Neural cell (in vitro differentiated cells): ENCODE measurements at regions not wholly inside any gene's neighbourhood (a gene's known extent, or its start where the extent isn't known, plus 50 kb on each side); places are given as distances from the start of the nearest gene placed in this dataset.
"Not testable (repeated sequence)": the region's sequence is repeated elsewhere in the genome, so short reads cannot be mapped to it uniquely, and the experiment has no call there.

ENCODE experiments used
- H2AFZ ChIP-seq: fragments of 200-600, 300-800 bp; sonication (generic), shearing (Covaris generic); 2 replicates; pipeline ENCODE4 v1.6.0; 2014; ENCODE audit warnings: low read depth, mild to moderate bottlenecking, antibody characterized with exemption, low read length, moderate library complexity
- H3F3A ChIP-seq: fragments of 200-600 bp; shearing (Covaris generic); 2 replicates; pipeline ENCODE4 v1.6.1; 2016; ENCODE audit warnings: mild to moderate bottlenecking, moderate library complexity, mixed read lengths, antibody characterized with exemption, low read length; ENCODE audit not compliant: insufficient read depth, poor library complexity, severe bottlenecking
- H3K27ac ChIP-seq: fragments of 200-600, 300-800 bp; sonication (generic), shearing (Covaris generic); 2 replicates; pipeline ENCODE4 v1.5.1; 2014; ENCODE audit warnings: mild to moderate bottlenecking, low read length, moderate library complexity
- H3K27me3 ChIP-seq: fragments of 300-800, 200-600 bp; sonication (generic), shearing (Covaris generic); 2 replicates; pipeline ENCODE4 v1.6.0; 2014; ENCODE audit warnings: mild to moderate bottlenecking, low read depth, low read length, moderate library complexity; ENCODE audit not compliant: insufficient read depth
- H3K36me3 ChIP-seq: fragments of 300-800, 200-600 bp; sonication (generic), shearing (Covaris generic); 2 replicates; pipeline ENCODE4 v1.5.1; 2014; ENCODE audit warnings: mild to moderate bottlenecking, antibody characterized with exemption, low read length, moderate library complexity; ENCODE audit not compliant: insufficient read depth
- H3K4me2 ChIP-seq: fragments of 300-800, 200-600 bp; sonication (generic), shearing (Covaris generic); 2 replicates; pipeline ENCODE4 v1.6.0; 2014; ENCODE audit warnings: mild to moderate bottlenecking, low read length
- H3K4me3 ChIP-seq: fragments of 300-800, 200-600 bp; sonication (generic), shearing (Covaris generic); 2 replicates; pipeline ENCODE4 v1.5.1; 2014; ENCODE audit warnings: mild to moderate bottlenecking, low read length, moderate library complexity
- H3K79me2 ChIP-seq: fragments of 200-600 bp; shearing (Covaris generic); replicated peaks from 2 replicates; pipeline ENCODE4 v1.6.0; 2014; ENCODE audit warnings: mild to moderate bottlenecking, low read length, moderate library complexity; ENCODE audit not compliant: insufficient read depth
- H3K9ac ChIP-seq: fragments of 300-800, 200-600 bp; sonication (generic), shearing (Covaris generic); 2 replicates; pipeline ENCODE4 v1.6.1; 2016; ENCODE audit warnings: mild to moderate bottlenecking, low read length, mixed read lengths
- H3K9me2 ChIP-seq: fragments of 200-600 bp; shearing (Covaris generic); 2 replicates; pipeline ENCODE4 v1.6.1; 2016; ENCODE audit warnings: mild to moderate bottlenecking, low read length, mixed read lengths; ENCODE audit not compliant: insufficient read depth
- H3K9me3 ChIP-seq: fragments of 200-600, 300-800 bp; sonication (generic), shearing (Covaris generic); 2 replicates; pipeline ENCODE4 v1.6.1; 2016; ENCODE audit warnings: mild to moderate bottlenecking, mixed run types, low read length, moderate library complexity, mixed read lengths
- H4K20me1 ChIP-seq: fragments of 200-600 bp; shearing (Covaris generic); 2 replicates; pipeline ENCODE4 v1.6.1; 2016; ENCODE audit warnings: mild to moderate bottlenecking, mixed run types; ENCODE audit not compliant: insufficient read depth
- CTCF ChIP-seq: fragments of 450-650 bp; IDR thresholded peaks from 2 replicates; pipeline ENCODE4 v1.5.1; 2014; ENCODE audit warnings: antibody characterized with exemption, mild to moderate bottlenecking, moderate library complexity; ENCODE audit not compliant: poor library complexity, severe bottlenecking
- EP300 ChIP-seq: fragments of 450-650 bp; conservative IDR thresholded peaks from 2 replicates; pipeline ENCODE4 v1.6.1; 2014; ENCODE audit warnings: antibody characterized with exemption, mild to moderate bottlenecking, moderate library complexity; ENCODE audit not compliant: poor library complexity, severe bottlenecking
- EZH2 ChIP-seq: fragments of 200-600, 300-800 bp; shearing (Covaris generic), sonication (generic); IDR thresholded peaks from 2 replicates; pipeline ENCODE4 v1.6.1; 2014; ENCODE audit warnings: antibody characterized with exemption, low read length, borderline replicate concordance, mild to moderate bottlenecking; ENCODE audit not compliant: insufficient read depth, poor library complexity, severe bottlenecking
- MXI1 ChIP-seq: fragments of 450-650 bp; conservative IDR thresholded peaks from 2 replicates; pipeline ENCODE4 v1.6.1; 2014; ENCODE audit warnings: antibody characterized with exemption, mild to moderate bottlenecking; ENCODE audit not compliant: poor library complexity, severe bottlenecking
- POLR2AphosphoS5 ChIP-seq: IDR thresholded peaks from 2 replicates; pipeline ENCODE4 v1.6.1; 2012
- RAD21 ChIP-seq: fragments of 450-650 bp; conservative IDR thresholded peaks from 2 replicates; pipeline ENCODE4 v1.6.1; 2014; ENCODE audit warnings: antibody characterized with exemption, mild to moderate bottlenecking, moderate library complexity
- REST ChIP-seq: IDR thresholded peaks from 2 replicates; pipeline ENCODE4 v1.6.1; 2012; ENCODE audit warnings: borderline replicate concordance
- SMC3 ChIP-seq: fragments of 450-650 bp; conservative IDR thresholded peaks from 2 replicates; pipeline ENCODE4 v1.6.1; 2014; ENCODE audit warnings: antibody characterized with exemption, mild to moderate bottlenecking, moderate library complexity; ENCODE audit not compliant: poor library complexity
- TAF1 ChIP-seq: IDR thresholded peaks from 2 replicates; pipeline ENCODE4 v1.6.1; 2012; ENCODE audit warnings: low read depth

GRCh38 chr7:140275069-140275965 is 98.5 kb upstream of the KDM7A start:
- Histone ChIP-seq H3K79me2 (no peaks in the 10 kb centered on the region), H3K27ac (no peak overlapping the region), H3K27me3 (no peaks in the 10 kb centered on the region), H3F3A (no peaks in the 10 kb centered on the region), H3K4me3 (no peak overlapping the region), H3K9me3 (no peaks in the 10 kb centered on the region), H3K9me2 (no peaks in the 10 kb centered on the region), H2AFZ (no peak overlapping the region), H3K9ac (no peak overlapping the region), H3K4me2 (no peak overlapping the region), H3K36me3 (no peaks in the 10 kb centered on the region), H4K20me1 (no peaks in the 10 kb centered on the region)
- TF ChIP-seq POLR2AphosphoS5 (no peak), EZH2 (no peak), MXI1 (no peak), SMC3 (no peak), REST (no peak), EP300 (no peak), TAF1 (no peak), CTCF (no peak), RAD21 (no peak)

- H3K36me3 ChIP-seq = no peaks in the 10 kb centered on the region
- no peak overlapping the region for H3K4me3 ChIP-seq
- no peaks in the 10 kb centered on the region for H3K27me3 ChIP-seq
- H3K9ac ChIP-seq = no peak overlapping the region
- H3K9me2 ChIP-seq = no peaks in the 10 kb centered on the region
- no peaks in the 10 kb centered on the region for H4K20me1 ChIP-seq
- no peaks in the 10 kb centered on the region for H3F3A ChIP-seq
- TF ChIP-seq RAD21 (no peak), MXI1 (no peak), EP300 (no peak), TAF1 (no peak), CTCF (no peak), POLR2AphosphoS5 (no peak), SMC3 (no peak), EZH2 (no peak), REST (no peak)
- no peak overlapping the region for H2AFZ ChIP-seq
- no peaks in the 10 kb centered on the region for H3K9me3 ChIP-seq
- H3K27ac ChIP-seq = no peak overlapping the region
- no peak overlapping the region for H3K4me2 ChIP-seq
- H3K79me2 ChIP-seq = no peaks in the 10 kb centered on the region
Observed at GRCh38 chr7:140273417-140273816, 96.6 kb upstream of the KDM7A start.

- H3K4me2 ChIP-seq, H3K4me3 ChIP-seq, H3K9me2 ChIP-seq, H3K27me3 ChIP-seq, H3F3A ChIP-seq, H3K9ac ChIP-seq, H2AFZ ChIP-seq, H4K20me1 ChIP-seq, H3K36me3 ChIP-seq, H3K79me2 ChIP-seq, H3K27ac ChIP-seq, H3K9me3 ChIP-seq: not testable (repeated sequence)
Observed at GRCh38 chr7:140271643-140271968, 94.8 kb upstream of the KDM7A start.
